GM12878 (cell line): ENCODE measurements at regions not wholly inside any gene's neighbourhood (a gene's known extent, or its start where the extent isn't known, plus 50 kb on each side); places are given as distances from the start of the nearest gene placed in this dataset.

ENCODE experiments used
- BMI1 ChIP-seq: fragments of 450-650 bp; IDR thresholded peaks from 2 replicates; pipeline ENCODE4 v1.6.1; 2016; ENCODE audit warnings: mild to moderate bottlenecking, moderate library complexity, borderline replicate concordance
- CBFB ChIP-seq: IDR thresholded peaks from 2 replicates; pipeline ENCODE4 v1.6.1; 2016; ENCODE audit warnings: antibody characterized with exemption, low read depth
- KLF5 ChIP-seq: fragments of 450-650 bp; IDR thresholded peaks from 2 replicates; pipeline ENCODE4 v1.6.1; 2014; ENCODE audit warnings: mild to moderate bottlenecking; ENCODE audit not compliant: partially characterized antibody
- MEF2B ChIP-seq: fragments of 450-650 bp; IDR thresholded peaks from 2 replicates; pipeline ENCODE4 v1.6.1; 2018; ENCODE audit warnings: mild to moderate bottlenecking, moderate library complexity; ENCODE audit not compliant: partially characterized antibody, poor library complexity, severe bottlenecking
- MYB ChIP-seq: fragments of 150-350 bp; IDR thresholded peaks from 2 replicates; pipeline ENCODE4 v1.6.1; 2014; ENCODE audit warnings: mild to moderate bottlenecking, low read depth, low read length, borderline replicate concordance
- NFIC ChIP-seq: IDR thresholded peaks from 2 replicates; pipeline ENCODE4 v1.6.1; 2012; ENCODE audit warnings: low read depth, mild to moderate bottlenecking, inconsistent platforms, low read length, moderate library complexity
- RB1 ChIP-seq: fragments of 450-650 bp; formaldehyde crosslinking; IDR thresholded peaks from 2 replicates; pipeline ENCODE4 v1.6.1; 2017; ENCODE audit warnings: mild to moderate bottlenecking, borderline replicate concordance
- SP1 ChIP-seq: IDR thresholded peaks from one replicate; pipeline ENCODE4 v1.6.1; 2011; ENCODE audit warnings: low read depth, low read length
- SREBF1 ChIP-seq: IDR thresholded peaks from 2 replicates; pipeline ENCODE4 v1.6.1; 2012; ENCODE audit warnings: mild to moderate bottlenecking, low read length
- TF ChIP-seq, protein P1 (sequence below): fragments of 450-650 bp; IDR thresholded peaks from 2 replicates; pipeline ENCODE4 v1.6.1; 2014; ENCODE audit warnings: mild to moderate bottlenecking

DNA sequence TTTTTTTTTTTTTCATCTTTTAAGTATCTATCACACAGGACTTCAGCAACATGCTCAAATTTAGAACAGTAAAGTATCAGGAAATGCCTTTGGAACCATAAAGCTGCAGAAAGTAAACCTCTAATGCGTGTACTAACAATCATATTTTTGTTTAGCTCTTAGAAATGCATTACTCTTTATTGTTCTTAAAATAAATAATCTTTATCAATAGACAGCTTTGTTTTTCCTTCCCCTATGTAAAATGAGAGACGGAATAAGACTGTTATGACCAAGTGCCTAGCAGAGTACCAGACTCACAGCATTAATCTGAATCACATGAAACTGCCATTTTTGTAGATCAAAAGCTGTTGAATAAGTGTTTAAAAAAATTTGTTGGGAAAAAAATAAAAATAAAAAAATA, 50.5 kb upstream of the COL25A1 start (continued):
- TF ChIP-seq, protein P1, sequence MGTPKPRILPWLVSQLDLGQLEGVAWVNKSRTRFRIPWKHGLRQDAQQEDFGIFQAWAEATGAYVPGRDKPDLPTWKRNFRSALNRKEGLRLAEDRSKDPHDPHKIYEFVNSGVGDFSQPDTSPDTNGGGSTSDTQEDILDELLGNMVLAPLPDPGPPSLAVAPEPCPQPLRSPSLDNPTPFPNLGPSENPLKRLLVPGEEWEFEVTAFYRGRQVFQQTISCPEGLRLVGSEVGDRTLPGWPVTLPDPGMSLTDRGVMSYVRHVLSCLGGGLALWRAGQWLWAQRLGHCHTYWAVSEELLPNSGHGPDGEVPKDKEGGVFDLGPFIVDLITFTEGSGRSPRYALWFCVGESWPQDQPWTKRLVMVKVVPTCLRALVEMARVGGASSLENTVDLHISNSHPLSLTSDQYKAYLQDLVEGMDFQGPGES, result no peak
- TF ChIP-seq NFIC (no peak), MEF2B (no peak), SP1 (no peak), SREBF1 (no peak), CBFB (no peak), MYB (no peak), RB1 (no peak), KLF5 (no peak), BMI1 (no peak)
